ENCODE measurements at regions not wholly inside any gene's neighbourhood (a gene's known extent, or its start where the extent isn't known, plus 50 kb on each side); places are given as distances from the start of the nearest gene placed in this dataset.
"Not testable (repeated sequence)": the region's sequence is repeated elsewhere in the genome, so short reads cannot be mapped to it uniquely, and the experiment has no call there.

DNA sequence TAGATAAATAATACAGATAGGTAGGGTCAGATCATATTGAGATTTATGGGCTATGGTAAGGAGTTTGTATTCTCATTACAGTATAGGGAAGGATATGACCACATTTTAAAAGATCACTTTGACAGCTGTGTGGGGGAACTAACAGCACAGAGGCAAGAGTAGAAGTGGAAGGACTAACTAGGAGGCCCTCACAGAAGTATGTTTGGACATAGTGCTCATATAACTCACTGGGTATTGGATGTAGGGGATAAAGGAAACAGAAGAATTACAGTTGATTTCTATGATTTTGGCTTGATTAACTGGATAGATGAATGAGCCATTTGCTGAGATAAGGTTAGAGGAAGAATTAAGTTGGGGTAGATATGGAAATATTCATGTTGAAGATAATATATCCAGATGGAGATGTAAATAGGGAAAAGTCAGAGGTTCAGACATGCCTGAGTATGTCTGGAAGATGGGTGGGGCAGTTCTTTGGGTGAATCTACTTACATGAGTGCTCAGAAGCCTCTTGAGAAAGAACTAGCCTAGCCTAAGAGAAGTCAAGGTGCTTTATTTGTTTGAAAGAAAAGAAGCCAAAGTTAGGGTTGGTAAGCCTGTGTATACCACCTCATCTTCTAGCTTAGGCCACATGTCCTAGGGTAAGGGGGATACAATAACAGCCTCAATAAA lies 133.4 kb downstream of the NDFIP2 start:
- DNase-seq (ENCODE audit: low read depth in 2 of 2): no peak

DNA sequence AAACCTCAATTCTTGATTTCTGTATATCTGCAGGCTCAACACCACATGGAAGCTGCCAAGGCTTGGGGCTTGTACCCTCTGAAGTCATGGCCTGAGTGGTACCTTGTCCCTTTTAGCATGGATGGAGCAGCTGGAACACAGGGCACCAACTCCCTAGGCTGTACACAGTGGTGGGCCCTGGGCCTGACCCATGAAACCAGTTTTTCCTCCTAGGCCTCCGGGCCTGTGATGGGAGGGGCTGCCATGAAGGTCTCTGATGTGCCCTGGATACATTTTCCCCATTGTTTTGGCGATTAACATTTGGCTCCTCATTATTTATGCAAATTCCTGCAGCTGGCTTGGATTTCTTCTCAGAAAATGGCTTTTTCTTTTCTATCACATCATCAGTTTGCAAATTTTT lies 131.6 kb downstream of the NDFIP2 start:
- DNase-seq (ENCODE audit: low read depth in 2 of 2): no peak

DNA sequence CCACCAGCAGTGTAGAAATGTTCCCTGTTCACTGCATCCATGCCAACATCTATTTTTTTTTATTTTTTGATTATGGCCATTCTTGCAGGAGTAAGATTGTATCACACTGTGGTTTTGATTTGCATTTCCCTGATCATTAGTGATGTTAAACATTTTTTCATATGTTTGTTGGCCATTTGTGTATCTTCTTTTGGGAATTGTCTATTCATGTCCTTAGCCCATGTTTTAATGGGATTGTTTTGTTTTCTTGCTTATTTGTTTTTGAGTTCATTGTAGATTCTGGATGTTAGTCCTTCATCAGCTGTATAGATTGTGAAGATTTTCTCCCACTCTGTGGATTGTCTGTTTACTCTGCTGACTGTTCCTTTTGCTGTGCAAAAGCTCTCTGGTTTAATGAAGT lies 126.9 kb downstream of the NDFIP2 start:
- not testable (repeated sequence) for DNase-seq (ENCODE audit: low read depth in 2 of 2)

Data from stimulated activated CD8-positive, alpha-beta memory T cell treated with anti-CD3 and anti-CD28 coated beads, Interleukin-7, amount 100 ng/mL, for 1 hour (primary cell).